ENCODE measurements at regions not wholly inside any gene's neighbourhood (a gene's known extent, or its start where the extent isn't known, plus 50 kb on each side); places are given as distances from the start of the nearest gene placed in this dataset.

DNA sequence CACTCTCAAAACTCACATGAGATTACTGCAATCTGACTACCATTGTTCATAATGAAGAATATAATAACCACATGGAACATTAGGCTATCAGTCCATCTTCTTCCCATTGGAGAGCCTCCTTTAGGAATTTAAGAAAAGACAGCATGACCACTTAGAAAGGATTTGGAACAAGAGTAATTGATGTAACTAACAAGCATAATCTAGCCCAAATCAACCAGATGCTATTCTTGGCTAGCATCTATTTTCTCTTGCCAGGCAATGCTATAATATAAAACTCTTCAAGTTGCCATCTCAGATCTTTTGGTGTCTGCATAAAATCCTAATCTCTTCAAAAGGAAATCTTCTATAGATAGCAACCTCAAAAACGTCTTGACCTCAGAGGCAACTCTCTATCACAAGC is 152.0 kb upstream of the REG3G start:
- DNase-seq = no peak

DNA sequence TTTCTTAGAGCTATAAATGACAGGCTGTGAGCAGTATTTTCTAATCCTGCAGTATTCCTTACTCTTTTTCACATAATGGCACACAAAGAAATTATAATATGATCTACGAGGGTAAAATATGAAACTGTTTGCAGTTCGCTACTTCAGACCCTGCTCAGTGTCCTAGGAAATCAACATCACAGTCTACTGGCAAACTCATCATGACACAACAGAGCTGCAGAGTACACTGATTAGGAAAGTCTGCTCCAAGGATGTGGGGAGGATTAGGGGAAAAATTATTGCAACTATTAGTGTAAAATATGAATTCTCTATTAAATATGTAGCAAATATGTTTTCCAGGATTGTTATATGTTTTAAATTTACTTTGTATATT is 149.2 kb upstream of the REG3G start:
- DNase-seq = no peak

DNA sequence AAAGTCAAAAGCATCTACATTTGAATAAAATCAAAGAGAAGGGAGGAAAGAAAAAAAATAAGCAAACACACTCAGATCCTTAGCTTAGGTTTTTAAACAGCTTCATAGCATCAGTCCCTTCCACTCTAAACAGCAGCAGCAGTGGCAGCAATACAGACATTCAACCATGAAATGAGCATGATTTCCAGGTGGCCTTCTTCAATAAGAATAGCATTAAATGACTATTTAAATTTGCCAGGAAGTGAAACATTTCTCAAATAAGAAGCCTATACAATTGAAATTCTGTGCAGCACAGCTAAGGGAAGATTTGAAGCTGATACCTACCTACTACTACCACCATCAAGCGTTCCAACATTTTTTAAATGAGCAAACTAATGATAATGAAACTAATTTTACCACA is 138.1 kb upstream of the REG3G start:
- DNase-seq = no peak

DNA sequence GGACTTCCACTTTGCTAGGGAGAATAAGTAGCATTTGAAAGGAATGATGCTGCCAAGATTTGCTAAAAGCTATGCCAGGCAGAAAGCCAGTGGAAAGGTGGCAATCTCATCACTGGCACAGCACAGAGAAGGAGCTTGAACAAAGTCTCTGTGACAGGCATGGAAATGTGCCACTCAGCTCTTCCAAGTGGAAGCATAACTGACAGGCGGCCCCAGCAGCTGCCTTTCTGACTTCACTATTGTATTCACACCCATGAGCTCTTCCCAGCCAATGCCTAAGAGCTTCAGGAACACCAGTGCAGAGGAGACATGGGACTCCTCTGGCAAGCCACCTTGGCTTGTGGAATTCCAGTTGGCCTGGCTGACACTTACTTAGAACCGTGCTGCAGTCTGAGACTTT is 134.6 kb upstream of the REG3G start:
- no peak for DNase-seq

DNA sequence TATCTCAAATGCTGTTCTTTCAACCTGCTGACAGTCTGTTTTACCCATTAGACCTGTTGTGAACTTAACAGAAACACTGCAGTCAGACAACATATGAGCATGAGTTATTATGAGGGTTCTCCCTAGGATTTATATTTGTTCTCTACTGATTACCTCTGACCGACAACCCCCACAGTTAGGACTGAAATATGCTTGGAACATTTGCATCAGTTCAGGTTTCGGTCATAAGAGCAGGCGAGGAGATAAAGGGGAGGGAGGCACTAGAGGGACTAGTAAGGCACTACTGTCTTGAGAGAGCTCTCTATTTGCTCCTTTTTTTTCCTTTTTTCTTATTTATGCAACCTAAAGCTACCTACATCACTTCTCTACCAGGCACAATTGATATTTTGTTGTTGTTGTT is 133.2 kb upstream of the REG3G start:
- DNase-seq = no peak

DNA sequence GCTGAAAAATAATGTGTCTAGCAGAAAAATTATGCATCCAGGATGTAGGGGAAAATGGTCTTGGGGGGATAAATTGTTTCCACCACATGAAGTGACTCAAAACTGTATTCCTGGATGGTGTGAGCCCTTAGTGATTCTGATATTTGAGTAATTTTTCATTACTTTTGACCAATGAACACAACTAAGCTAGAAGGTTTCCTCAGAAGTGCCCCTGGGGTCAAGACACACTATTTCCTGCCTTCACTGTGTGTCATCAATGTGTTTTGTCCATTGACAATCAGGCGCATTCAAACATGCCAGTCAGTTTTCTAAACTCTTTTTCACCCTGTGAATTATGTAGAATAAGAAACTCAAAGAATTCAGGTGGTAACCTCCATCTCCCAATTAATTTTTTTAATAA is 130.5 kb upstream of the REG3G start:
- DNase-seq = no peak

DNA sequence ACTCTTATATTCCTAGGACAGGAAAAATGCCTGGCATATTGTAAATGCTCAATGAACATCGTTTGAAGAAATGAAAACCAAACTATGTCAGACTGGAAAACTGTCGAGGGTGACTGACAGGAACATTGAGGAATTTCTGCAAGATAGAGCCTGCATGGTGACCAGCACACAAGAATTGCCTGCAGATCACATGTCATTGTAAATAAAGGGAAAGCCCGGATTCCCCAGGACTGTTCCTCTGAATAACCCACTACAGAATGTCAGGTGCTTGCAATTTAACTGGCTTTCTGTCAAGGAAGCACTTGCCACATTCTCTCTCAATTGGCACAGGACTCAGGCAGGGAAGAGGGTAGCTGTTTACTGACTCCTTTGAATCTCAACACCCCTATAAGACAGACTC is 129.0 kb upstream of the REG3G start:
- no peak for DNase-seq

DNA sequence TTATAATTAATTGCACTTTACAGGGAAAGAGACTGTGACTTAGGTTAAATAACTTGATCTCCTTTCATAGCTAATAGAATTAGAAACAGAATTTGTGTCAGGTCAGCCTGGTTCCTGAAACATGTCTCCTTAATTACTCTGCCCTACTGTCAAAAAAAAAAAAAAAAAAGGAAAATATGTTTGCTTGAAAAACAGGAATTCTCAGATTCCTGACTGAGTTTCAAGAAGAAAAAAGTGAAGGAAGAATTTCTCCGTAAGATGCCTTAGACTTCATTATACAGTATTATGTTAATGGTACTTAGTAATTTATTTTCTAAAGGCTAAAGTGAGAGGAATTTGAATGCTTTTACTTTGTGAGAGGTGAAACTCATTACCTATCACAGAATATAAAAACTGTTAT is 118.4 kb upstream of the REG3G start:
- no peak for DNase-seq

DNA sequence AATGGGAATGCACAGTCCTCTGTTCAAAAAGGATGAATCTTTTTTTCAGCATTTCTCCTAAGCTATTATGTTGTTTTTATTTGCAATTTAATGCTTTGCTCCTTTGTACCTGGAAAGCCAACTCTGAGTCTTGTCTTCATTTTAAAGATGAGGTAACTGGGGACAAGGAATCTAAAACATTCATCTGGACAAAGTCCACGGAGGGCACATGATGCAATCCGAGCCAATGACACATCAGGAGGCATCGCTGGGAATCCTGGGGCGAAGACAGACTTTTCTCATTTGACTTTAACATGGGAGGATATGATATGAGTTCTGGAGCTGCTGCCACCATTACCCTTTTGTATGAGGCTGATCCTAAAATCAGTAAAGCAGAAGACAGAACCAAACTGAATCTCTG is 116.5 kb upstream of the REG3G start:
- DNase-seq = no peak

DNA sequence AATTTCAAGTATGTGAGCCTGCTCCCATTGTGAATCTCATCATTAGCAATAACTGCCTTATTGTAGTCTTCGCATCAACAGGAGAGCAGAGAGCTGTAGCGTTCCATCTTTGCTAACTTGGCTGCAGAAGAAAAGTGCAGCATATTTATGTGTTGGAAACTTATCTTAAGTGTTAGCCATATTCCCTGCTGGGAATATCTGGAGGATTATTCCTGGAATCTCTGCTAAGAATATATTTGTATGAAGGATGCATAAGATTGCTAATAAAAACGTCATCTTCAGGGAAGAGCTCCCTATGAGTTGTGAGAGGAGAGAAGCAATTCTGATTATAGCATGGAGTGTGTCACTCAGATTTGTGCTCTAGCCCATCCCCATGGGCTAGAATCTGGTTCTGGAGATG is 115.1 kb upstream of the REG3G start:
- DNase-seq = no peak

DNA sequence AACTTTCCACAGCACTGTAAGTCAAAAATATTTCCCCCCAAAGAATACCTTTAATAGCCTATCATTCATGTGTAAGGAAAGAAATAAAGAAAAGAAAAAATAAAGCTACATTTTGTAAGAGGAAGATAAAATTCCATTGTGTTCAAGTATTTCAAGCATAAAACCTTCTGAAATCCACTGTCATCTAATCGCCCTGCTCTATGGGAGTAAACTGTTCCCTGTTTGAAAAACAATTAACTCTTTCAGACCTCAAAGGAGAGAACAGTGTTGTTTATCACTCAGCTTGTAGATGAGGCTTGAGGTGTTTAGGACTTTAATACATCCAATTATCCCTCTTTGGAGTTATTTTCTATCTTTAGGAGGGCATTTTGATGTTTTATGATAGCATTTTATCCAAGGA is 112.2 kb upstream of the REG3G start:
- no peak for DNase-seq

DNA sequence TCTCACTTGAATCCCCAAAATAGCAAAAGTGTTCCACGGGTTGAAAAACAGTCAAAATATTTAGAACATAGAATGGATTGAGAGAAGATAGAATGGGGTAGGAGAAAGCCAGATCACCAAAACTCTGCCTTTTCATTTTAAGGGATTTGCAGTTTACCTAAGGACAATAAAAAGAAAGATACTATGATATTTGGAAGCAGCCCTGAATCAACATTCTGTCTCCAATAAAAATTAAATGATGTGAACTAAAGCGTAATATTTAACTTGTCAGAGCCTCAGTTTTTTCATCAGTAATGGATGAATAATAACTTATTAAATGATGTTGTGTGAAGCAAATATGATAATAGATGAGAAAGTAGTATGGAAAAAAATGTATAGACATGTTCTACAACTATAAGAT is 100.2 kb upstream of the REG3G start:
- DNase-seq = no peak

DNA sequence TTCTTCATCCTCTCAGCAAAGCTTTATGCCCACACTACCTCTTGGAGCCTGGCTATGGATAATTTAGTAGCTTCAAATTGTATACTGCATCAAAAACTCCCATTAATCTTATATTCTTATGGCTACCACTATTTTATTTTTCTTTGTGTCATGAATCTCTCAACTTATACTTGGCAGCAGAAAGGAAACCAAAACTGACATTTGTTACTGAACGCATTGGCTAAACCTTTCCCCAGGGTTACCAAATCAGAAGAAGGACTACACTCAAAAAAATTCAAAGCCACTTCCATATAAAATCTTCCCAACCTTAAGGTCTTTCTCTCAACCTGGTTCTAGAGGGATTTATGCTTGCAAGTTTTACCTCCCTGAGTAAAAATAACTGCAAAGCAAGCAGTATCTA is 97.0 kb upstream of the REG3G start:
- DNase-seq = no peak

DNA sequence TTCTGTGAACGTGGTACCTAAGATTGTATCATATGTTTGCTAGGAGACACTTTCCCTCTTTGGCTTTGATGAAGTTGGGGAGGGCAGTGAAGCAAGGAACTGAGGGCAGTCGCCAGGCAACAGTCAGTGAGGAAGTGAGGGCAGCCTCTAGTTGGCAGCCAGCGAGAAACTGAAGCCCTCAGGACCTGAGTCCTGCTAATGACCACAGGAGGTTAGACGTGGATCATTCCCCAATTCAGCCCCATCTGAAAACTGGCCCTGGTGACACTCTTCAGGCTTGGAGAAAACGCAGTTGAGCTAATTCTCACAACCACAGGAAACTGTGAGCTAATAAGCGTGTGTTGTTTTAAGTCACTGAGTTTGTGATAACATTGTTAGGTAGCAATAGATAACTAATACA is 84.5 kb upstream of the REG3G start:
- DNase-seq = no peak

DNA sequence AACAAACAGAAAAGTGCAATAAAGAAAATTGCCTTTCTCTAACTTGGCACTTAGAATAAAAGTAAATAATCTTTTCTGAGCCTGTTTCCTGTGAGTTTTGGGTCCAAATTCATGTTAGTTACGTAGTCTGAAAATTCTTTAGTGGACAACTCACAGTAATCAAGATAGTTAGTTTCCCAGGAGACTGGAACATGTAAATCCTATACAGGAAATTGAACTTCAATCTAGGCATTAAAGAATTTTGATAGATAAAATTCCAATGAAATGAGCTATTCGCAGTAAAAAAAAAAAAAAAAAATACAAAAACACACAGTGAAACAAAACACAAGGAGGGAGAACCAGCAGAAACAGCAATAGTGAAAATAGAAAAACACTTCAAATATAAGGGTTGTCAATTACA is 83.8 kb upstream of the REG3G start:
- DNase-seq = no peak

DNA sequence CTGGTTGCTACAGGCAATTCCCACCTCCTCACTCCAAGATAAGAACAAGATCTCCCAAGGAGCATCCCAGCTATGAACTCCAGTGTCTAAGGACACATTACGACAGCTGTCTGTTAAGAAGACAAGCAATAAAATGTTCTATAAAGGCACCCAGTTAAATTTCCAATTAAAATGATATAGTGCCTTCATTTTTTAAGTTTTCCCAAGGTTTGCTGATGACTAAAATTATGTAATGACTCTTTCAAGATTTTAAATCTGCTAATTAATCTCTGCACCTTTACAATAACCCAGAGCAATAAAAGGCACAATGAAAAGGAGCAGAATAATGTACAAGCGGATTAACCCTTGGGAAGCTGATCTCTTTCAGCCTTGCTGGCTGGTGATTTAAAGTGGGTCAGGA is 61.6 kb upstream of the REG3G start:
- no peak for DNase-seq

DNA sequence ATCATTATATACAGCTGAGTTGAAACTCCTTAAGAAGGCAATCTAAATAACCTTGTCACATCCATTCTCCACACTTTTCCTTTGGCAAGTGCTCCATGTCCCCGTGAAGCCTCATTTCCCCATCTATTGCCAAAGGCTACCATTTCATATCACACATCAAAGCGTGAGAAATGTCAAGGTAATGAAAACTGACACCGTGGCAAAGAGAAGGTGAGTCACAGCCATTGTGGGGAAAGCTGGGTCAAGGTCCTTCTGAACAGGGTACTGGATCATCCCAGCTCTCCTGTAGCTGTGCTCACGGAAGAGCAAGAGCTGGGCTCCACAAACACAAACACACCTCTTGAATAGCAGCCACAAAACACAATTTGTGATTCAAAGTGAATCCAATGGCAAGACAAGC is 58.2 kb upstream of the REG3G start:
- no peak for DNase-seq

DNA sequence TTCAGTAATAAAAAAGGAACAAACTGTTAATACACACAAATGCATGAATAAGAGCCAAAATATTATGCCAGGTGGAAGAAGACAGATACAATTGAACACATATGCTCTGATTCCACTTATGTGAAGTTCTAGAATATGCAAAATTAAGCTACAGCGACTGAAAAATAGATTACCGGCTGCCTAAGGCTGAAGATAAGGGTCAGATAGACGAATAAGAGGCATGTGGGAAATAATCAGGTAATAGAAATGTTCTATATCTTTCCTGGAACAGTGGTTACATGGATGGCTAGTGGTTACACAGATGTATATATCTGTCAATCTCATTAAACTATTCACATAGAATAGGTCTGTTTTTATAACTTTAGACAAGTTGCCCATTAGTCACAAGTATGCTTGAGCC is 51.9 kb upstream of the REG3G start:
- DNase-seq = no peak

Data from NCI-H1417 treated with DMSO at 0.1 percent for 48 hours (cell line).